NCI-H510A (cell line): ENCODE measurements at regions not wholly inside any gene's neighbourhood (a gene's known extent, or its start where the extent isn't known, plus 50 kb on each side); places are given as distances from the start of the nearest gene placed in this dataset.
"Not testable (repeated sequence)": the region's sequence is repeated elsewhere in the genome, so short reads cannot be mapped to it uniquely, and the experiment has no call there.

ENCODE experiments used
- DNase-seq: peaks from one replicate; lab custom pipeline; 2025; lab: John Stamatoyannopoulos, UW

DNA sequence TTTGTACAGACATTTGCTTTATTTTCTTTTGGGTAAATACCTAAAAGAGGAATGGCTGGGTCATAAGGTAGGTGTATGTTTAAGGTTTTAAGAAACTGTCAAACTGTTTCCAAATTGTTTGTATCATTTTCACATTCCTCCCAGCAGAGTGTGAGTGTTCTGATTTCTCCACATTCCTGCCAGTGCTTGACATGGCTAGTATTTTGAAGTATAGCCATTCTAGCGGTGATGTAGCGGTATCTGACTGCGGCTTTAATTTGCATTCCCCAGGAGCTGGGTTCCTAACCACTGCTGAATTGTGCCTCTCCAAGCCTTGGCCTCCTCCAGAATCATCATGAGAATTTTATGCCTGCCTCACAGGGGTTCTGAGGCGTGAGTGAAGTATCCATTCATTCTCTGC lies 61.8 kb upstream of the ARL4C start:
- no peak for DNase-seq

DNA sequence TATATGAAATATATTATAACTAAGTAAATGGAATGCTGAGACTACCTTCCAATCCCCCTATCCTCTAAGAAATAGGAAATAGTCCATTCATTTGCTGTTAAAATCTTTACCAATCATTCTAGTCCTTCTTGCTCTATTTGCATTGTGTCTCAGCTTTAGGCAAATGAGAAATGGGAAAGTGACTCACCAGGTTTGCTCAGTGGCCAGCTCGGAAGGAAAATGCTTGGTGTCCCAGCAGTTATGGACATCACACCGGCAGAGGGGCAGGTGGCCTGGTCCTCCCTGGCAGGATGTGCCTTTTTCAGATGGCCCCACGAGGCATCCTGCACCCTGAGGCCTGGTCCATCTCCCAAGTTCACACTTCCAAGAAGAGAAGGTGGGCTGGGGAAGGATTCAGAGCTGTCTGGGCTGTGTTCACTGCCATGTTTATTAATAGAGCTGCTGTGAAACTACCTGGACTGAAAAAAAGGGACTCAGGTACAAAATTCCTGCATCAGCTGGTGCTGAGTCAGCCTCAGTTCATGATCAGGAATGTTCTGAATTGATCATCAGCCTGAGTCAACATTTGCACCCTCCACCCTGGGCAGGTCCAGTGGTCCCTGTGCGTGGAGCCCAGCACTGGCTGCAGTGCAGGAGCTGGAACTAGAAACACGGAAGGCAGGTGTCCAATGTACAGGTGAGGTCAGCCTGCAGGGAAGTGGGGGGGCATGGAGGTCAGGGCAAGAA lies 60.1 kb upstream of the ARL4C start:
- DNase-seq: no peak

DNA sequence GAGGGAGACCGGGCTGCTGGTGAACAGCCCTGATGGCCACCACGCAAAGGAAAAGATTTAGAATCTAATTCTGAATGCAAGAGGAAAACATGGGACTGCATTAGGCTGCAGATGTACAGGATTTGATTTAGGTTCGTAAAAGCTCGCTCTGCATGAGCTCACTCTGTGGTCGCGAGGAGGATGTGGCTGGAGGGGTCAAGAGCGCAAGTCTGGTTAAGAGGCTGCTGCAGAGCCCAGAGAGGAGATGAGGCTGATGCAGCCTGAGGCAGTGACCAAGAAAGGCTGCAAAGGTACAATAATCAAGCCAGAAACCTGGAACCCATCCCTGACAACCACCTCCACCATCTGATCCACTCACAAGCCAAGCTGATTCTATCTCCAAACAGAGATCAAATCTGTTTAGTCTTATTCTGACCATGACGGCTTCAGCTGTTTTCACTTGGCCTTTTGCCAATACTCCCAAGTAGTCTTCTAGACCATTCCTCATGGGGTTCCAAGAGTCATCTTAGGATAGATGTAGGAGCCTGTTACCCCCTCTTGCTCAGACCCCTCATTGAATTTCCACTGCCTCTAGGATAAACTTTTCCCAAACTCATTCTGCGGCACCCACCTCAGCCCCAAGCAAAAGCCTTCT lies 58.9 kb upstream of the ARL4C start:
- DNase-seq: no peak

DNA sequence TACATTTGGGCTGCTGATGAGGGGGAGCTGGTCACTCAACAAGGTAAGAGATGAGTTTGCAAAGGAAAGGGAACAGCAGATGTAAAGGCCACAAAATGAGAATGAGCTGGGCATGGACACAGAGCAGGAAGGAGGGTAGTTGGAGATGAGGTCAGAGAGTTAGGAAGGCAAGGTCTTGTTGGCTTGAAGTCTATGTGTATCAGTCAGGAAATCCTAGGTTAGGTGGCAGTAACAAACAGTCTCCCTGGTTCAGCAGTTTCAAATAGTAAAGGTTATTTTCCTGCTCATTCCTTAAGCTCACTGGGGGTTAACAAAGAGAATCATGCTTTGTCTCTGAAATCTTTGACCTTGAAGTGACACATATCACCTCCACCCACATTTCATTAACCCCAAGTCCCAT lies 58.3 kb upstream of the ARL4C start:
- DNase-seq: no peak

DNA sequence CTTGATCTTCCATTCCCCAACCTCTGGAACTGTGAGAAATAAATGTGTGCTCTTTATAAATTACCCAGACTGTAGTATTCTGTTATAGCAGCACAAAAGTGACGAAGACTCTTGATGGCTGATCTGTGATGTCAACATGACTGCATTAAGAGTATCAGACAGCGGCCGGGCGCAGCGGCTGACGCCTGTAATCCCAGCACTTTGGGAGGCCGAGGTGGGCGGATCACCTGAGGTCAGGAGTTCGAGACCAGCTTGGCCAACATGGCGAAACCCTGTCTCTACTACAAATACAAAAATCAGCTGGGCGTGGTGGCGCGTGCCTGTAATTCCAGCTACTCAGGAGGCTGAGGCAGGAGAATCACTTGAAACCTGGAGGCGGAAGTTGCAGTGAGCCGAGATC lies 56.3 kb upstream of the ARL4C start:
- not testable (repeated sequence) for DNase-seq

DNA sequence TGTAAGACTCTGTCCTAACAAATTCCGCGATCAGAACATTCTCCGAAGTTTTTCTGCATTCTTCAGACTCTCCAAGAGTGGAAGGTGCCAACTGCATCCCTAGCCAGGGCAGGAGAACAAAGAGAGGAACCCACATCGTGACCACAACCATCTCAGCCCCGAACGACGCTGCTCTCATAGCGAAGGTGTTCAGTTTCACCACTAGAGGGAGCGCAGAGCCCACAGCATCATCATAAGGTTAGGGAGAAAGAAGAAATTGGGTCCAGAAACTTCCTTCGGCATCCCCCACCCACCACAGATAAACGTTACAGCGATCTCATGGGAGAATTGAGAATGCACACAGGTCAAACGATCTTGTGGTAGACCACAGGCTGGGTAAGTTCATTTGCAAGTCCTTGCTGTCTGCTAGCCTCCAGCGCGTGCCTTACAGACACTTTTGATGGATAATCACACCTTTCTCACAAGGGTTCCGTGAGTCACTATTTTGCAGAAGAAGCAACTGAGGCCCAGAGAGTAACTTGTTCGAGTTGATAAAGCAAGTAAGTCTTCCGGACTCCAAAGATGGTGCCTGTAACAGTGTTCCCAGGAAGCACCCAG lies 53.7 kb upstream of the ARL4C start:
- DNase-seq: peak; percentile 37

DNA sequence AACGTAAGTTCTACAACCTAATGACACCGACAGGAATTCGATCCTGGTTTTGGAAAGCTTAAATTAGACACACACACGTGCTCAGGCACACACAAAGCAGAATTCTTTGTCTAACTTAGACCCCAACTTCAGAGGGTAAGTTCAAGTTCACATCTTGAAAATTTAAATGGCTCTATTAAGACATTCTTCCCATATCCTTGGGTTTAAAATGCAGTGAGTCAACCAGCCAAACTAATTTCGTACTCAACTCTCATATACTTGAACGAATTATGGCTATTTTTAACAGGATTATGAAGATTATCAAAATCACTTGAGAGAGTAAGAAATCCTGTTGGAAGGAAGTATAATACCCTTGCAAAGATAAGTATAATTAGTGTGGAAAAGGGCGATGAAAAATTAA lies 53.2 kb upstream of the ARL4C start:
- DNase-seq: no peak

DNA sequence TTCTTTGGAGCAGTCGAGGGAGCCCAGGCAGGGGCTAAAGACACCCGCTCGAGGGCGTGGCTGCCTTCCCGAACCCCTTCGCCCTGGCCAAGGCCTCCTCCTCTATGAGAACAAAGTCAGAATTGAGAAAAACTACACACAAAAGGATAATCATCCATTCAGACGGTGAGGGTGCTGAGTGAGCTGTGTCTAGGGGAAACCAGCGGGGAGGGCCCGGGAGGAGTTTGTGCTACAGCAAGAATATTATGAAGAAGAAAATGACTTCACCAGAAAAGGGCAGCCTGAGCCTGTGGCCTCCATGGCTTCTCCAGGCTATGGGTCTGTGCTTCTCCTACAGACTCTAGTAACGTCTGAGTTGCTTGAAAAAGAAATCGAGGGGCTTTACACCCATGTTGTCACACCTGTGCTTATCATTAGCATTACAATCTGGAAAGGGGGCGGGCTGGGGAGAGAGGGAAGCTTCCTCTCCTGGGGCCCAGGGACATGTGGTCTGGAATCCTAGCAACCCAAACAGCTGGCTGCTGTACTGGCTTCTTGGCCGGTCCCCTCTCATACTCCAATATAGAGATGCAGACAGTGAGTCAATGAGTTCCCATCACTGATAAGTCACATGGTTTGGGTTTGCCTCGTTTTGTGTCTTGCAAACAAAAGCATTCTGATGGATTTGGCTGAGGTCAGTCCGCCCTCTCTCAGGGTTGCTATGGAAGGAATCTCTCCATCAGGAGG lies 52.0 kb upstream of the ARL4C start:
- DNase-seq: no peak

DNA sequence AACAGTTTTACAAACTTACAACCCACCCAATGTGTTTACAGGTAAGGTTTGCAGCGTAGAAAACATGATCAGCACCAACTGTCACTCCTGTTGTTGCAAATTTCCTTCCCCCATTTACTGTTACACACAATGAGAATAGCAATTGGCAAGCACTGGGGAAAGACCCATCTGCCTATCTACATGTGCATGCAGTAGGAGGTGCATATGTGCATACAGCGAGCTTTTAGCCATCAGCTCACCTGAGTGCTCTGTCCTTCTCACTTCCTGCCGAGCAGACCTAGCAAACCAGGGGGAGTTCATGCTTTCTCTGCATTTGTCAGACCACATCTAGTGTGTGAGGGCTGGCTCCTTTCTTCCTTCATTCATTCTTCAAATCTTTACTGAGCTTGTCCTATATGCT lies 49.9 kb upstream of the ARL4C start:
- DNase-seq: no peak
